SK-N-SH (cell line): ENCODE measurements at regions not wholly inside any gene's neighbourhood (a gene's known extent, or its start where the extent isn't known, plus 50 kb on each side); places are given as distances from the start of the nearest gene placed in this dataset.

Experiments
- CTCF ChIA-PET: fragments of 300-600, 350-600 bp; formaldehyde crosslinking; extraction: SDS; loops from one replicate; lab custom pipeline; 2021; lab: Yijun Ruan, JAX
- POLR2A ChIA-PET: fragments of 350-600 bp; sonication (Branson Sonifier 250); formaldehyde crosslinking; extraction: SDS; loops from one replicate; lab custom pipeline; 2020; ENCODE audit warnings: antibody characterized with exemption, inconsistent platforms; lab: Yijun Ruan, JAX
- DNase-seq: peaks from one replicate; pipeline ENCODE4 v3.0.0; 2012
- H2AFZ ChIP-seq: fragments of 200-600 bp; sonication (generic); 2 replicates; pipeline ENCODE4 v1.8.1; 2016; ENCODE audit warnings: antibody characterized with exemption, mild to moderate bottlenecking, low read depth
- H3F3A ChIP-seq: fragments of 200-600 bp; sonication (generic); replicated peaks from 2 replicates; pipeline ENCODE3; 2016; ENCODE audit warnings: antibody characterized with exemption, mild to moderate bottlenecking; ENCODE audit not compliant: insufficient read depth
- H3K27ac ChIP-seq, 2 experiments: fragments of 200-500 bp in 1 of 2; fragments of 200-600 bp in 1 of 2; sonication (Bioruptor generic) in 1 of 2; sonication (generic), shearing (Covaris generic) in 1 of 2; 2 replicates each; pipeline versions ENCODE4 v1.5.1 to v1.6.1; 2014 to 2016; ENCODE audit warnings: low read depth in 2 of 2, inconsistent platforms in 1 of 2, low read length in 1 of 2, mild to moderate bottlenecking in 1 of 2, mixed read lengths in 1 of 2
- H3K27me3 ChIP-seq: fragments of 200-600 bp; sonication (generic), shearing (Covaris generic); 2 replicates; pipeline ENCODE4 v1.6.1; 2016; ENCODE audit warnings: mixed run types; ENCODE audit not compliant: insufficient read depth
- H3K36me3 ChIP-seq, 2 experiments: fragments of 200-500 bp in 1 of 2; fragments of 200-600 bp in 1 of 2; sonication (Bioruptor generic) in 1 of 2; sonication (generic) in 1 of 2; replicated peaks in 1 of 2; 2 replicates each; pipeline versions ENCODE3 to v1.5.1; 2014 to 2016; ENCODE audit warnings: low read length in 1 of 2, mild to moderate bottlenecking in 1 of 2; ENCODE audit not compliant: insufficient read depth in 2 of 2, control insufficient read depth in 1 of 2
- H3K4me1 ChIP-seq, 2 experiments: fragments of 200-500 bp in 1 of 2; fragments of 200-600 bp in 1 of 2; sonication (Bioruptor generic) in 1 of 2; sonication (generic), shearing (Covaris generic) in 1 of 2; 2 replicates each; pipeline versions ENCODE4 v1.5.1 to v1.6.1; 2014 to 2016; ENCODE audit warnings: low read depth in 1 of 2, low read length in 1 of 2, mixed run types in 1 of 2; ENCODE audit not compliant: insufficient read depth in 2 of 2, control insufficient read depth in 1 of 2
- H3K4me2 ChIP-seq: fragments of 200-600 bp; sonication (generic), shearing (Covaris generic); 2 replicates; pipeline ENCODE4 v1.6.1; 2017; ENCODE audit warnings: mixed run types
- H3K4me3 ChIP-seq, 2 experiments: fragments of 200-500 bp in 1 of 2; fragments of 200-600 bp in 1 of 2; sonication (Bioruptor generic) in 1 of 2; sonication (generic), shearing (Covaris generic) in 1 of 2; 2 replicates each; pipeline versions ENCODE4 v1.5.1 to v1.8.1; 2014 to 2016; ENCODE audit warnings: low read depth in 2 of 2, inconsistent platforms in 1 of 2, low read length in 1 of 2, mild to moderate bottlenecking in 1 of 2, mixed read lengths in 1 of 2, moderate library complexity in 1 of 2
- H3K79me2 ChIP-seq: fragments of 200-600 bp; sonication (generic); 2 replicates; pipeline ENCODE4 v1.8.1; 2017; ENCODE audit warnings: mild to moderate bottlenecking; ENCODE audit not compliant: insufficient read depth
- H3K9ac ChIP-seq: fragments of 200-600 bp; sonication (generic); 2 replicates; pipeline ENCODE4 v1.6.1; 2017; ENCODE audit warnings: mixed run types
- H3K9me2 ChIP-seq: fragments of 200-600 bp; sonication (generic); 2 replicates; pipeline ENCODE4 v1.6.1; 2017; ENCODE audit warnings: mixed run types
- H3K9me3 ChIP-seq: fragments of 200-600 bp; sonication (generic); 2 replicates; pipeline ENCODE4 v1.6.1; 2017; ENCODE audit warnings: mixed run types, mild to moderate bottlenecking, moderate library complexity
- H4K20me1 ChIP-seq: fragments of 200-600 bp; sonication (generic); 2 replicates; pipeline ENCODE4 v1.6.1; 2017; ENCODE audit warnings: mild to moderate bottlenecking, mixed run types; ENCODE audit not compliant: insufficient read depth
- EP300 ChIP-seq, 2 experiments: IDR thresholded peaks; 2 replicates each; pipeline versions ENCODE4 v1.4.0 to v1.6.1; 2012; ENCODE audit warnings: borderline replicate concordance in 1 of 2, low read depth in 1 of 2, low read length in 1 of 2
- EZH2phosphoT487 ChIP-seq: fragments of 200-600 bp; sonication (generic); IDR thresholded peaks from 2 replicates; pipeline ENCODE4 v1.6.1; 2017; ENCODE audit warnings: low read depth, mixed run types, mild to moderate bottlenecking, antibody characterized with exemption, moderate library complexity, borderline replicate concordance
- FOXM1 ChIP-seq: IDR thresholded peaks from 2 replicates; pipeline ENCODE4 v1.4.0; 2012; ENCODE audit warnings: low read depth, mild to moderate bottlenecking
- MXI1 ChIP-seq: IDR thresholded peaks from 2 replicates; pipeline ENCODE4 v1.6.1; 2012; ENCODE audit warnings: mild to moderate bottlenecking, low read depth, low read length, improper control_type of control experiment
- NFIC ChIP-seq: IDR thresholded peaks from 2 replicates; pipeline ENCODE4 v1.4.0; 2012; ENCODE audit warnings: borderline replicate concordance
- NRF1 ChIP-seq: IDR thresholded peaks from 2 replicates; pipeline ENCODE4 v1.6.1; 2012; ENCODE audit warnings: low read depth, mild to moderate bottlenecking, low read length
- RXRA ChIP-seq: IDR thresholded peaks from 2 replicates; pipeline ENCODE4 v1.4.0; 2012; ENCODE audit warnings: low read depth, mild to moderate bottlenecking, borderline replicate concordance
- SIN3A ChIP-seq: IDR thresholded peaks from 2 replicates; pipeline ENCODE4 v1.6.1; 2012; ENCODE audit warnings: low read depth, mild to moderate bottlenecking, low read length, moderate library complexity, borderline replicate concordance
- SMC3 ChIP-seq: IDR thresholded peaks from 2 replicates; pipeline ENCODE4 v1.6.1; 2012; ENCODE audit warnings: low read depth, low read length, improper control_type of control experiment
- WGBS: methylation state at CpG from one replicate; pipeline ENCODE4 v1.1.6; 2017; ENCODE audit warnings: low lambda C conversion rate; 5-methylcytosine and 5-hydroxymethylcytosine counted together
- TF ChIP-seq, protein P1 (sequence below): fragments of 150-350 bp; IDR thresholded peaks from 2 replicates; pipeline ENCODE4 v1.6.1; 2017; ENCODE audit warnings: antibody characterized with exemption, low read length, low read depth, borderline replicate concordance
- TF ChIP-seq, protein P2 (sequence below): IDR thresholded peaks from 2 replicates; pipeline ENCODE4 v1.4.0; 2012; ENCODE audit warnings: low read depth, borderline replicate concordance
- TF ChIP-seq, protein P3 (sequence below): IDR thresholded peaks from 2 replicates; pipeline ENCODE4 v1.4.0; 2012; ENCODE audit warnings: low read depth
- TF ChIP-seq, protein P4 (sequence below): IDR thresholded peaks from 2 replicates; pipeline ENCODE4; 2012
- TF ChIP-seq, protein P5 (sequence below): fragments of 150-350 bp; IDR thresholded peaks from 2 replicates; pipeline ENCODE4 v1.6.1; 2016; ENCODE audit warnings: mild to moderate bottlenecking, low read depth, low read length

DNA sequence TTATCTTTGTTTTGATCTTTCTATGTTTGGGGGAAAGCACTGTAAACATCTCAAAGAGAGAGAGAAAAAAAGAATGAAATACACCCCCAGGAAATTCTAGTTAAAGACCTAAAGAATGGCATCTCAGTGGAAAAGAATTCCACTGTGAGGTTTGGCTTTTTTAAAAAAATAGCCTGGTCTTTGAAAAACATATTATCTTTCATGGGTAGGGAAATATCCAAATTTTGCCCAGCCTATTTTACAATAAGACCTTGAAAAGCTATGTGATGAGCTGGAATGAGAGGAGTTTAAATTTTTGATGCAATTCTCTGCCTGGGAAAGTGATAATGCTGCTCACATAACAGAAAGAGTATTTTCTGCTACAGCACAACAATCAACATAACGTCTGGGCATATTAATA lies 348.1 kb upstream of the WWC1 start:
- no peak for DNase-seq
- Histone ChIP-seq H3K4me2 (no peak overlapping the region), H4K20me1 (no peaks in the 10 kb centered on the region), H3K36me3 (no peaks in the 10 kb centered on the region), H3K9me3 (no peaks in the 10 kb centered on the region), H3K9ac (no peak overlapping the region), H3K9me2 (no peaks in the 10 kb centered on the region), H3K79me2 (no peaks in the 10 kb centered on the region), H3K27ac (no peak overlapping the region), H3F3A (no peaks in the 10 kb centered on the region), H2AFZ (no peak overlapping the region), H3K4me1 (peaks cover 0 to 17% of the 10 kb centered on the region in 2 experiments; a peak in 3 of 4 replicates), H3K27me3 (no peaks in the 10 kb centered on the region), H3K4me3 (no peak overlapping the region)
- ChIA-PET CTCF (interaction anchor here (0.7 to 1.5 kb wide), 4 partner anchors 8 to 58 kb away, joined by 3 read pairs; no protein-coding TSS in a partner anchor), POLR2A (no interaction called here)
- TF ChIP-seq, protein P1, sequence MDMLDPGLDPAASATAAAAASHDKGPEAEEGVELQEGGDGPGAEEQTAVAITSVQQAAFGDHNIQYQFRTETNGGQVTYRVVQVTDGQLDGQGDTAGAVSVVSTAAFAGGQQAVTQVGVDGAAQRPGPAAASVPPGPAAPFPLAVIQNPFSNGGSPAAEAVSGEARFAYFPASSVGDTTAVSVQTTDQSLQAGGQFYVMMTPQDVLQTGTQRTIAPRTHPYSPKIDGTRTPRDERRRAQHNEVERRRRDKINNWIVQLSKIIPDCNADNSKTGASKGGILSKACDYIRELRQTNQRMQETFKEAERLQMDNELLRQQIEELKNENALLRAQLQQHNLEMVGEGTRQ, result no peak
- TF ChIP-seq RXRA (no peak), EP300 (IDR thresholded peaks at IDR 0.05; ENCODE audit: borderline replicate concordance in 1 of 2, low read depth in 1 of 2, low read length in 1 of 2) (no peak), NRF1 (no peak), SMC3 (no peak), NFIC (no peak), MXI1 (no peak)
- TF ChIP-seq, protein P2, sequence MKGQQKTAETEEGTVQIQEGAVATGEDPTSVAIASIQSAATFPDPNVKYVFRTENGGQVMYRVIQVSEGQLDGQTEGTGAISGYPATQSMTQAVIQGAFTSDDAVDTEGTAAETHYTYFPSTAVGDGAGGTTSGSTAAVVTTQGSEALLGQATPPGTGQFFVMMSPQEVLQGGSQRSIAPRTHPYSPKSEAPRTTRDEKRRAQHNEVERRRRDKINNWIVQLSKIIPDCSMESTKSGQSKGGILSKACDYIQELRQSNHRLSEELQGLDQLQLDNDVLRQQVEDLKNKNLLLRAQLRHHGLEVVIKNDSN, result no peak
- TF ChIP-seq, protein P3, sequence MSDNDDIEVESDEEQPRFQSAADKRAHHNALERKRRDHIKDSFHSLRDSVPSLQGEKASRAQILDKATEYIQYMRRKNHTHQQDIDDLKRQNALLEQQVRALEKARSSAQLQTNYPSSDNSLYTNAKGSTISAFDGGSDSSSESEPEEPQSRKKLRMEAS, result no peak
- TF ChIP-seq, protein P4, sequence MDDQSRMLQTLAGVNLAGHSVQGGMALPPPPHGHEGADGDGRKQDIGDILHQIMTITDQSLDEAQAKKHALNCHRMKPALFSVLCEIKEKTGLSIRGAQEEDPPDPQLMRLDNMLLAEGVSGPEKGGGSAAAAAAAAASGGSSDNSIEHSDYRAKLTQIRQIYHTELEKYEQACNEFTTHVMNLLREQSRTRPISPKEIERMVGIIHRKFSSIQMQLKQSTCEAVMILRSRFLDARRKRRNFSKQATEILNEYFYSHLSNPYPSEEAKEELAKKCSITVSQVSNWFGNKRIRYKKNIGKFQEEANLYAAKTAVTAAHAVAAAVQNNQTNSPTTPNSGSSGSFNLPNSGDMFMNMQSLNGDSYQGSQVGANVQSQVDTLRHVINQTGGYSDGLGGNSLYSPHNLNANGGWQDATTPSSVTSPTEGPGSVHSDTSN, result no peak
- 19% methylated on average over 1 of the region's 1 CpG for WGBS

DNA sequence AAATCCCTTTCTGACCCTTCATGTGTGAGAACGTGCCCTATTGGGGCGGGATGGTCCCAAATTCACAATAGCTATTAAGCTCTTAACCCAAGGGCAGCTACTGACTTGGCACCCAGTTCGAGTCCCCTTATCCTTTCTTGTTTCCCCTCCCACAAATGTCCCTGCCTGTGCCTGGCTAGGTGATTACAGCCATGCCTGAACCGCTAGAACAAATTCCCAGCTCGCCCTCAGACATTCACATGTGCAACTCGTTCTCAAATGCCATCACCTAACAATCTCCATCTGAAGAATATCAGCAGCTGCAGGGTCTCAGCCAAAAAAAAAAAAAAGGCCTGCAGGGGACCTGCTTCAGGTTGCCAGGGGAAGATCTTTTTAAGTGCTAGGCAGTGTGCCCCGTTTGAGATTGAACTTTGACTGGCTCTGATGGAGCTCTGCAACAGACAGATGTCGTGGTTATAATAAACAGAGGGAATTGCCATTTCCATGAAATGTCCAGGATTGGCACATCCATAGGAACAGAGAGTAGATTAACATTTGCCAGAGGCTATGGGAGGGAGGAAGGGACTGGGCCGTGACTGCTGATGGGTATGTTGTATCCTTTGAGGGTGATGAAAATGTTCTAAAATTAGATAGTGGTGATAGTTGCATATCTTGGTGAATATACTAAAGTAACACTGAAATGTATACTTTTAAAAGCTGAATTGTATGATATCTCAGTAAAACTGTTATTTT lies 347.2 kb upstream of the WWC1 start:
- Histone ChIP-seq H3K9ac (no peak overlapping the region), H3K27ac (peak overlapping the region in 1 of 2 experiments; percentile 51; a peak in 2 of 4 replicates), H3K9me2 (no peaks in the 10 kb centered on the region), H3K4me2 (no peak overlapping the region), H3K9me3 (no peaks in the 10 kb centered on the region), H3K4me3 (no peak overlapping the region), H3F3A (no peaks in the 10 kb centered on the region), H3K4me1 (peaks cover 0 to 17% of the 10 kb centered on the region in 2 experiments; a peak in 3 of 4 replicates), H2AFZ (no peak overlapping the region), H3K36me3 (no peaks in the 10 kb centered on the region), H4K20me1 (no peaks in the 10 kb centered on the region), H3K79me2 (no peaks in the 10 kb centered on the region), H3K27me3 (no peaks in the 10 kb centered on the region)
- 38% methylated on average over 9 of the region's 9 CpGs for WGBS
- CTCF ChIA-PET, result interaction anchor here (0.7 to 0.9 kb wide), 3 partner anchors 9 to 59 kb away, joined by 3 to 4 read pairs (median 3); no protein-coding TSS in a partner anchor
- POLR2A ChIA-PET, result no interaction called here
- no peak for TF ChIP-seq SIN3A
- peak in 1 of 2 experiments; percentile 19; a peak in 1 of 4 replicates for TF ChIP-seq EP300 (IDR thresholded peaks at IDR 0.05; ENCODE audit: borderline replicate concordance in 1 of 2, low read depth in 1 of 2, low read length in 1 of 2)
- no peak for TF ChIP-seq RXRA
- no peak for TF ChIP-seq FOXM1
- no peak for TF ChIP-seq EZH2phosphoT487
- TF ChIP-seq, protein P1, result no peak
- TF ChIP-seq, protein P5, sequence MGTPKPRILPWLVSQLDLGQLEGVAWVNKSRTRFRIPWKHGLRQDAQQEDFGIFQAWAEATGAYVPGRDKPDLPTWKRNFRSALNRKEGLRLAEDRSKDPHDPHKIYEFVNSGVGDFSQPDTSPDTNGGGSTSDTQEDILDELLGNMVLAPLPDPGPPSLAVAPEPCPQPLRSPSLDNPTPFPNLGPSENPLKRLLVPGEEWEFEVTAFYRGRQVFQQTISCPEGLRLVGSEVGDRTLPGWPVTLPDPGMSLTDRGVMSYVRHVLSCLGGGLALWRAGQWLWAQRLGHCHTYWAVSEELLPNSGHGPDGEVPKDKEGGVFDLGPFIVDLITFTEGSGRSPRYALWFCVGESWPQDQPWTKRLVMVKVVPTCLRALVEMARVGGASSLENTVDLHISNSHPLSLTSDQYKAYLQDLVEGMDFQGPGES, result no peak
- peak; percentile 23 for DNase-seq
